A549 (cell line): ENCODE measurements at regions not wholly inside any gene's neighbourhood (a gene's known extent, or its start where the extent isn't known, plus 50 kb on each side); places are given as distances from the start of the nearest gene placed in this dataset.

Experiments used
- CHD4 ChIP-seq: fragments of 200-600 bp; sonication (generic); IDR thresholded peaks from 2 replicates; pipeline ENCODE4 v1.6.1; 2016; ENCODE audit warnings: antibody characterized with exemption, mild to moderate bottlenecking, borderline replicate concordance
- HOXA7 ChIP-seq: fragments of 250-450 bp; sonication (Bioruptor Pico); IDR thresholded peaks from 2 replicates; pipeline ENCODE4 v1.5.0; 2020; ENCODE audit warnings: mild to moderate bottlenecking, moderate library complexity
- MAX ChIP-seq: IDR thresholded peaks from 2 replicates; pipeline ENCODE4 v1.6.1; 2012
- RFX5 ChIP-seq: fragments of 450-650 bp; IDR thresholded peaks from 2 replicates; pipeline ENCODE4 v1.7.1; 2014; ENCODE audit warnings: antibody characterized with exemption, mild to moderate bottlenecking, moderate library complexity
- TF ChIP-seq, protein P1 (sequence below): fragments of >200 bp; sonication (Bioruptor Twin); formaldehyde crosslinking; IDR thresholded peaks from 3 replicates; pipeline ENCODE4 v1.5.1; 2016

DNA sequence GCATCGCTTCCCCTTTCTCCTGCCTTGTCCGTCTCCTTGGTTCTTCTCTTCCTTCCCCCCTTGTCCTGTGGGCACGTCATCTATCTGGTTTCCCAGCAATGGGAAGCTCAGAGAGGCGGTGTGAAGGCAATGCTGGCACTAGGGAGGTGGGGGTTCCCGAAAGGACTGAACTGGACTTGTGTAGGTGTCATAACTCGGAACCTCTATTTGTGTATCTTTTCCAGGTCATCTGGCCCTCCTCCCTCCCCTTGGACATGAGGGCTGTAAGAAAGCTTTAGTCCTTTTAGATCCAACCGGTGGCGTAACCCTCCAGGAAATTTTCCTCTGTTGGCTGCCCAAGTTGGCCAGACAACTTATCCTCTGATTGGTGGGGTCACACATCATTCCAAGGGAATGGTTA lies 231.5 kb upstream of the TLE3 start:
- TF ChIP-seq CHD4 (no peak), MAX (no peak), HOXA7 (CRISPR knock-in tag) (no peak), RFX5 (no peak)
- TF ChIP-seq, protein P1, sequence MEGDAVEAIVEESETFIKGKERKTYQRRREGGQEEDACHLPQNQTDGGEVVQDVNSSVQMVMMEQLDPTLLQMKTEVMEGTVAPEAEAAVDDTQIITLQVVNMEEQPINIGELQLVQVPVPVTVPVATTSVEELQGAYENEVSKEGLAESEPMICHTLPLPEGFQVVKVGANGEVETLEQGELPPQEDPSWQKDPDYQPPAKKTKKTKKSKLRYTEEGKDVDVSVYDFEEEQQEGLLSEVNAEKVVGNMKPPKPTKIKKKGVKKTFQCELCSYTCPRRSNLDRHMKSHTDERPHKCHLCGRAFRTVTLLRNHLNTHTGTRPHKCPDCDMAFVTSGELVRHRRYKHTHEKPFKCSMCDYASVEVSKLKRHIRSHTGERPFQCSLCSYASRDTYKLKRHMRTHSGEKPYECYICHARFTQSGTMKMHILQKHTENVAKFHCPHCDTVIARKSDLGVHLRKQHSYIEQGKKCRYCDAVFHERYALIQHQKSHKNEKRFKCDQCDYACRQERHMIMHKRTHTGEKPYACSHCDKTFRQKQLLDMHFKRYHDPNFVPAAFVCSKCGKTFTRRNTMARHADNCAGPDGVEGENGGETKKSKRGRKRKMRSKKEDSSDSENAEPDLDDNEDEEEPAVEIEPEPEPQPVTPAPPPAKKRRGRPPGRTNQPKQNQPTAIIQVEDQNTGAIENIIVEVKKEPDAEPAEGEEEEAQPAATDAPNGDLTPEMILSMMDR = no peak
